CD4-positive, alpha-beta T cell (primary cell): ENCODE measurements at regions not wholly inside any gene's neighbourhood (a gene's known extent, or its start where the extent isn't known, plus 50 kb on each side); places are given as distances from the start of the nearest gene placed in this dataset.

ENCODE experiments used
- ATAC-seq: fragments of 200-7000 bp; cut with Tn5 transposase; one replicate; pipeline ENCODE4 v1.10.0; 2022; ENCODE audit warnings: mild to moderate bottlenecking; ENCODE audit not compliant: poor library complexity
- CTCF ChIA-PET: fragments of 350-600 bp; sonication (Branson Sonifier 250); formaldehyde crosslinking; loops from one replicate; lab custom pipeline; 2021; ENCODE audit warnings: antibody characterized with exemption, inconsistent platforms; lab: Charles Lee
- POLR2A ChIA-PET: fragments of 350-600 bp; sonication (Branson Sonifier 250); formaldehyde crosslinking; loops from one replicate; lab custom pipeline; 2021; ENCODE audit warnings: antibody characterized with exemption, inconsistent platforms; lab: Charles Lee
- DNase-seq, 14 experiments: peaks; one replicate each; pipeline ENCODE4 v3.0.0-alpha.2; 2013 to 2020; ENCODE audit warnings: mixed read lengths in 2 of 14
- H3K27ac ChIP-seq, 2 donors: one replicate each; pipeline versions ENCODE4 v1.5.1 to v1.7.0; 2013; ENCODE audit warnings: low read length in 2 of 2, low read depth in 1 of 2, mild to moderate bottlenecking in 1 of 2
- H3K27me3 ChIP-seq, 2 experiments: 1 replicate in 1 of 2; 2 replicates in 1 of 2; pipeline versions ENCODE4 v1.6.1 to v1.7.0; 2013; ENCODE audit warnings: low read length in 2 of 2, control low read depth in 1 of 2, mild to moderate bottlenecking in 1 of 2, moderate library complexity in 1 of 2; ENCODE audit not compliant: insufficient read depth in 2 of 2, control insufficient read depth in 1 of 2
- H3K36me3 ChIP-seq: one replicate; pipeline ENCODE4 v1.6.1; 2013; ENCODE audit warnings: low read length, control low read depth; ENCODE audit not compliant: insufficient read depth
- H3K4me1 ChIP-seq: one replicate; pipeline ENCODE4 v1.6.1; 2013; ENCODE audit warnings: low read length, control low read depth; ENCODE audit not compliant: insufficient read depth
- H3K4me3 ChIP-seq: one replicate; pipeline ENCODE4 v1.5.1; 2013; ENCODE audit warnings: mild to moderate bottlenecking, low read length, moderate library complexity
- H3K9me3 ChIP-seq, 2 experiments: 1 replicate in 1 of 2; 2 replicates in 1 of 2; pipeline versions ENCODE4 v1.6.1 to v1.7.0; 2013; ENCODE audit warnings: low read length in 2 of 2, mild to moderate bottlenecking in 2 of 2, control low read depth in 1 of 2, moderate library complexity in 1 of 2; ENCODE audit not compliant: control insufficient read depth in 1 of 2, insufficient read depth in 1 of 2
- H3K27ac Mint-ChIP-seq: one replicate; pipeline ENCODE4 v1.8.0; 2020; ENCODE audit warnings: mixed read lengths
- H3K27me3 Mint-ChIP-seq: one replicate; pipeline ENCODE4 v1.8.0; 2021; ENCODE audit warnings: mixed read lengths
- H3K36me3 Mint-ChIP-seq: one replicate; pipeline ENCODE4 v1.8.0; 2021; ENCODE audit warnings: low read depth, mixed read lengths
- H3K4me1 Mint-ChIP-seq: one replicate; pipeline ENCODE4 v1.8.0; 2021; ENCODE audit warnings: low read depth, mixed read lengths
- H3K4me3 Mint-ChIP-seq: one replicate; pipeline ENCODE4 v1.8.0; 2020; ENCODE audit warnings: mild to moderate bottlenecking, mixed read lengths
- H3K9me3 Mint-ChIP-seq: one replicate; pipeline ENCODE4 v1.8.0; 2020; ENCODE audit warnings: mixed read lengths
- intact Hi-C, 2 experiments: fragments of 100-400 bp; cut with DNase I in 1 of 2; cut with micrococcal nuclease in 1 of 2; formaldehyde crosslinking; loops; one replicate each; pipeline versions ENCODE4 v1.15.1 to v1.9.0; 2023 to 2025; cut with DNase I, micrococcal nuclease
- TF ChIP-seq, protein P1 (sequence below): fragments of 200-600 bp; IDR thresholded peaks from one replicate; pipeline ENCODE4 v1.8.0; 2022; ENCODE audit warnings: antibody characterized with exemption, mild to moderate bottlenecking

DNA sequence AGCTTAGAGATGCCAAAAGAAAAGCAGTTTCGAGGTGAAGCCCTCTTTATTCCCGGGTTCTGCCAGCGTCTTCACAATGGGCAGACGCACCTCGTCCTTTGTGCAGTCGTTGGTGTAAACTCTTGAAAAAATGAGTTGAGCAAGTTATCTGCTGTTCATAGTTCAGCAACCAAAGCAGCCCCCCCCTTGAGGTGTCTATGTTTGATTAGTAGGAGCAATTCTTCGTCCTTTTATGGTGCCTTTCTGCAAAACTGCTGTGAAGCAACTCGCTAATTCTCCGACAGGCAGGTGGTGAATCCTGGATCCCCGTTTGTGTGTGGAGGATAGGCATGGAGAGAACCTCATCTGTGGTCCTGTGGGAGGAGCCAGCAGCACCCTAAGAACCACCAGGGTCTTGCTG lies 234.5 kb downstream of the GLRX3 start:
- peaks cover 0 to 2% of the 10 kb centered on the region in 2 experiments for H3K27me3 ChIP-seq
- Mint-ChIP-seq H3K4me1 (no peaks in the 10 kb centered on the region), H3K9me3 (no peaks in the 10 kb centered on the region), H3K27ac (no peak overlapping the region), H3K4me3 (no peak overlapping the region), H3K27me3 (peaks cover 15% of the 10 kb centered on the region), H3K36me3 (no peaks in the 10 kb centered on the region)
- no peak overlapping the region for H3K4me3 ChIP-seq
- CTCF ChIA-PET, result no interaction called here
- ATAC-seq, result no peak
- TF ChIP-seq, protein P1, sequence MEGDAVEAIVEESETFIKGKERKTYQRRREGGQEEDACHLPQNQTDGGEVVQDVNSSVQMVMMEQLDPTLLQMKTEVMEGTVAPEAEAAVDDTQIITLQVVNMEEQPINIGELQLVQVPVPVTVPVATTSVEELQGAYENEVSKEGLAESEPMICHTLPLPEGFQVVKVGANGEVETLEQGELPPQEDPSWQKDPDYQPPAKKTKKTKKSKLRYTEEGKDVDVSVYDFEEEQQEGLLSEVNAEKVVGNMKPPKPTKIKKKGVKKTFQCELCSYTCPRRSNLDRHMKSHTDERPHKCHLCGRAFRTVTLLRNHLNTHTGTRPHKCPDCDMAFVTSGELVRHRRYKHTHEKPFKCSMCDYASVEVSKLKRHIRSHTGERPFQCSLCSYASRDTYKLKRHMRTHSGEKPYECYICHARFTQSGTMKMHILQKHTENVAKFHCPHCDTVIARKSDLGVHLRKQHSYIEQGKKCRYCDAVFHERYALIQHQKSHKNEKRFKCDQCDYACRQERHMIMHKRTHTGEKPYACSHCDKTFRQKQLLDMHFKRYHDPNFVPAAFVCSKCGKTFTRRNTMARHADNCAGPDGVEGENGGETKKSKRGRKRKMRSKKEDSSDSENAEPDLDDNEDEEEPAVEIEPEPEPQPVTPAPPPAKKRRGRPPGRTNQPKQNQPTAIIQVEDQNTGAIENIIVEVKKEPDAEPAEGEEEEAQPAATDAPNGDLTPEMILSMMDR, result no peak
- H3K4me1 ChIP-seq, result no peaks in the 10 kb centered on the region
- no peak overlapping the region for H3K27ac ChIP-seq
- H3K36me3 ChIP-seq, result no peaks in the 10 kb centered on the region
- intact Hi-C loops, result no loop called here
- POLR2A ChIA-PET, result no interaction called here
- DNase-seq, result no peak
- peaks cover 0 to 31% of the 10 kb centered on the region in 2 experiments for H3K9me3 ChIP-seq

DNA sequence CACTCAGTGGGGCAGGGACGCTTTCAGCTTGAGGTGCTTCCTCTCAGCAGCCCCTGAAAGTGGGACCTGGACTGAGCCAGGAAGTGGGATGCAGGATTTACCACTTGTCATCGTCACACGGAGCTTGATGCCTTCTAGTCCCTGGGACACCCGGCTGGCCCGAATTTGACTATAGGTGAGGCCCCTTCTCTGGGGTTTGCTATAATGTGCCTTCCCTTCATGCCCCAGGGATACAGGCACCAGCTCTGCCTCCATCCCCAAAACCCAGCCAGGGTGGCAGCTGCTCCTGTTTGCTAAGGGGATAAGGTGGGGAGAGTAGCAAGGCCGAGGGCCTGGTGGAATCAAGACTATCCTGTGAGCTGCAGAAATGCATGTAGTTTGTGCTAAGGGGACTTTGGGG lies 235.0 kb downstream of the GLRX3 start:
- ATAC-seq (no peak), DNase-seq (no peak)
- H3K4me3 ChIP-seq, result no peak overlapping the region
- no peaks in the 10 kb centered on the region for H3K36me3 ChIP-seq
- Mint-ChIP-seq H3K27me3 (peaks cover 15% of the 10 kb centered on the region), H3K4me3 (no peak overlapping the region), H3K27ac (no peak overlapping the region), H3K9me3 (peaks cover 2% of the 10 kb centered on the region), H3K36me3 (no peaks in the 10 kb centered on the region), H3K4me1 (no peaks in the 10 kb centered on the region)
- no peaks in the 10 kb centered on the region for H3K4me1 ChIP-seq
- ChIA-PET CTCF (no interaction called here), POLR2A (no interaction called here)
- intact Hi-C loops, result no loop called here
- H3K27me3 ChIP-seq, result peaks cover 0 to 2% of the 10 kb centered on the region in 2 experiments
- H3K27ac ChIP-seq, result no peak overlapping the region
- peaks cover 0 to 31% of the 10 kb centered on the region in 2 experiments for H3K9me3 ChIP-seq
- TF ChIP-seq, protein P1, result no peak

DNA sequence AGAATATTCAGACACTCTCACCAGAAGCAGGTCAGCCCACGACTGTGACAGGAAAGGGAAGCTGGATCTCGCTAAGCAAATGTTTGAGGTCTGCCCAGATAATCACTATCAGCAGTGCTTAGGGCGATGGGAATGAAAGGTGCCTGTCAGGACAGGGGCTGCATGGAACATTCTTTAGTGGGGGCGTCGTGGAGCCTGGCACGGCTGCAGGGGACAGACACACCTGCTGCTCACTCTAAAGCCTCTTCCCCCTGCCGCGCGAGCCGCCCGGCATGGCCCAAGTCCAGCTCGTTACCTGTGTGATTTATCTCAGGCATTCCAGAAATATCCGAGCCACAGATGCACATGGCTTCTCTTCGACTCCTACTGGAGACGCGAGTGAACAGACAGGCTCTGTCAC lies 235.5 kb downstream of the GLRX3 start:
- peaks cover 0 to 31% of the 10 kb centered on the region in 2 experiments for H3K9me3 ChIP-seq
- Mint-ChIP-seq H3K4me1 (no peaks in the 10 kb centered on the region), H3K27me3 (peaks cover 15% of the 10 kb centered on the region), H3K27ac (no peak overlapping the region), H3K4me3 (no peak overlapping the region), H3K9me3 (peaks cover 2% of the 10 kb centered on the region), H3K36me3 (no peaks in the 10 kb centered on the region)
- no peak for ATAC-seq
- TF ChIP-seq, protein P1, result no peak
- POLR2A ChIA-PET, result no interaction called here
- H3K4me1 ChIP-seq, result no peaks in the 10 kb centered on the region
- no peak for DNase-seq
- H3K4me3 ChIP-seq, result no peak overlapping the region
- intact Hi-C loops, result no loop called here
- CTCF ChIA-PET, result no interaction called here
- H3K27me3 ChIP-seq, result peaks cover 0 to 2% of the 10 kb centered on the region in 2 experiments
- H3K36me3 ChIP-seq, result no peaks in the 10 kb centered on the region
- H3K27ac ChIP-seq, result no peak overlapping the region
